ENCODE measurements at regions not wholly inside any gene's neighbourhood (a gene's known extent, or its start where the extent isn't known, plus 50 kb on each side); places are given as distances from the start of the nearest gene placed in this dataset.

- Histone ChIP-seq H3K27ac (ENCODE audit: low read length) (no peak overlapping the region), H3K27me3 (ENCODE audit: insufficient read depth, low read depth, low read length) (no peaks in the 10 kb centered on the region), H3K9me2 (ENCODE audit: insufficient read depth, low read length) (no peaks in the 10 kb centered on the region)
These were observed 464.6 kb downstream of the POM121L12 start for GRCh38 chr7:53500076-53500475.

DNA sequence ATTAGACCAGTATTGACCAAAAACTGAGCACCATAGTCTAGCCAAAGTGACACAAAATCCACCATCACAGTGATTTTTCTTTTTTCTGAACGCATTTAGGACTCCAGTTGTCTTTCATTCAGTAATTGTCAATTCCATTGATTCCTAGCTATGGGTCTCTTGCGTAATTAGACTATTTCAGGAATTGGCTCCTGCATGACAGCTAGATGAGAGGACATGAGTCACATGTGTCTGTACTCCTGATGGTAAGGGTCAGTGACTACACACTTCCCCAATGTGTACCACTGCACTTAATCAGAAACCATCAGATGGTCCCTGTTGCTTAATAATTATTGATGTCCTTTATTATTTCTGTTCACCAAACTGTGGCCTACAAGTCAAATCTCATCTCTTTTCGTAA is 469.5 kb downstream of the POM121L12 start:
- no peak for TF ChIP-seq TAF1 (IDR thresholded peaks at IDR 0.05; ENCODE audit: low read depth)
- no peak for TF ChIP-seq EZH2 (IDR thresholded peaks at IDR 0.05; ENCODE audit: borderline replicate concordance, insufficient read depth, low read length, poor library complexity, severe bottlenecking)
- TF ChIP-seq CTCF (IDR thresholded peaks at IDR 0.05; ENCODE audit: poor library complexity, severe bottlenecking), result no peak
- no peaks in the 10 kb centered on the region for H3K9me2 ChIP-seq (ENCODE audit: insufficient read depth, low read length)
- no peak overlapping the region for H3K9ac ChIP-seq (ENCODE audit: low read length)
- no peaks in the 10 kb centered on the region for H3F3A ChIP-seq (ENCODE audit: insufficient read depth, low read length, poor library complexity, severe bottlenecking)
- no peaks in the 10 kb centered on the region for H4K20me1 ChIP-seq (ENCODE audit: insufficient read depth)
- no peaks in the 10 kb centered on the region for H3K79me2 ChIP-seq (replicated peaks; ENCODE audit: insufficient read depth, low read length)
- H3K4me3 ChIP-seq (ENCODE audit: low read length), result no peak overlapping the region
- no peaks in the 10 kb centered on the region for H3K27me3 ChIP-seq (ENCODE audit: insufficient read depth, low read depth, low read length)
- no peak overlapping the region for H3K4me2 ChIP-seq (ENCODE audit: low read length)
- H3K27ac ChIP-seq (ENCODE audit: low read length), result no peak overlapping the region
- no peak overlapping the region for H2AFZ ChIP-seq (ENCODE audit: low read depth, low read length)
- no peaks in the 10 kb centered on the region for H3K9me3 ChIP-seq (ENCODE audit: low read length)
- no peaks in the 10 kb centered on the region for H3K36me3 ChIP-seq (ENCODE audit: insufficient read depth, low read length)

More at GRCh38 chr7:53500076-53500475, 464.6 kb downstream of the POM121L12 start:
- Histone ChIP-seq H3K79me2 (replicated peaks; ENCODE audit: insufficient read depth, low read length) (no peaks in the 10 kb centered on the region), H3F3A (ENCODE audit: insufficient read depth, low read length, poor library complexity, severe bottlenecking) (no peaks in the 10 kb centered on the region), H3K4me2 (ENCODE audit: low read length) (no peak overlapping the region), H3K4me3 (ENCODE audit: low read length) (no peak overlapping the region), H3K36me3 (ENCODE audit: insufficient read depth, low read length) (no peaks in the 10 kb centered on the region), H3K9ac (ENCODE audit: low read length) (no peak overlapping the region), H2AFZ (ENCODE audit: low read depth, low read length) (no peak overlapping the region), H4K20me1 (ENCODE audit: insufficient read depth) (no peaks in the 10 kb centered on the region), H3K9me3 (ENCODE audit: low read length) (no peaks in the 10 kb centered on the region)
- TF ChIP-seq EP300 (conservative IDR thresholded peaks at IDR 0.05; ENCODE audit: poor library complexity, severe bottlenecking) (no peak), SMC3 (conservative IDR thresholded peaks at IDR 0.05; ENCODE audit: poor library complexity) (no peak), RAD21 (conservative IDR thresholded peaks at IDR 0.05) (no peak), CTCF (IDR thresholded peaks at IDR 0.05; ENCODE audit: poor library complexity, severe bottlenecking) (no peak), POLR2AphosphoS5 (IDR thresholded peaks at IDR 0.05) (no peak), MXI1 (conservative IDR thresholded peaks at IDR 0.05; ENCODE audit: poor library complexity, severe bottlenecking) (no peak)
- TF ChIP-seq, protein P1, sequence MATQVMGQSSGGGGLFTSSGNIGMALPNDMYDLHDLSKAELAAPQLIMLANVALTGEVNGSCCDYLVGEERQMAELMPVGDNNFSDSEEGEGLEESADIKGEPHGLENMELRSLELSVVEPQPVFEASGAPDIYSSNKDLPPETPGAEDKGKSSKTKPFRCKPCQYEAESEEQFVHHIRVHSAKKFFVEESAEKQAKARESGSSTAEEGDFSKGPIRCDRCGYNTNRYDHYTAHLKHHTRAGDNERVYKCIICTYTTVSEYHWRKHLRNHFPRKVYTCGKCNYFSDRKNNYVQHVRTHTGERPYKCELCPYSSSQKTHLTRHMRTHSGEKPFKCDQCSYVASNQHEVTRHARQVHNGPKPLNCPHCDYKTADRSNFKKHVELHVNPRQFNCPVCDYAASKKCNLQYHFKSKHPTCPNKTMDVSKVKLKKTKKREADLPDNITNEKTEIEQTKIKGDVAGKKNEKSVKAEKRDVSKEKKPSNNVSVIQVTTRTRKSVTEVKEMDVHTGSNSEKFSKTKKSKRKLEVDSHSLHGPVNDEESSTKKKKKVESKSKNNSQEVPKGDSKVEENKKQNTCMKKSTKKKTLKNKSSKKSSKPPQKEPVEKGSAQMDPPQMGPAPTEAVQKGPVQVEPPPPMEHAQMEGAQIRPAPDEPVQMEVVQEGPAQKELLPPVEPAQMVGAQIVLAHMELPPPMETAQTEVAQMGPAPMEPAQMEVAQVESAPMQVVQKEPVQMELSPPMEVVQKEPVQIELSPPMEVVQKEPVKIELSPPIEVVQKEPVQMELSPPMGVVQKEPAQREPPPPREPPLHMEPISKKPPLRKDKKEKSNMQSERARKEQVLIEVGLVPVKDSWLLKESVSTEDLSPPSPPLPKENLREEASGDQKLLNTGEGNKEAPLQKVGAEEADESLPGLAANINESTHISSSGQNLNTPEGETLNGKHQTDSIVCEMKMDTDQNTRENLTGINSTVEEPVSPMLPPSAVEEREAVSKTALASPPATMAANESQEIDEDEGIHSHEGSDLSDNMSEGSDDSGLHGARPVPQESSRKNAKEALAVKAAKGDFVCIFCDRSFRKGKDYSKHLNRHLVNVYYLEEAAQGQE (IDR thresholded peaks at IDR 0.05; ENCODE audit: borderline replicate concordance), result no peak

All from neural cell (in vitro differentiated cells).